Sciatic nerve (tissue), 2 donors: ENCODE measurements at regions not wholly inside any gene's neighbourhood (a gene's known extent, or its start where the extent isn't known, plus 50 kb on each side); places are given as distances from the start of the nearest gene placed in this dataset.

Source experiments
- ATAC-seq: fragments of 200-7000 bp; cut with Tn5 transposase; one replicate; pipeline ENCODE4 v1.9.1; 2020; ENCODE audit warnings: mild to moderate bottlenecking, moderate library complexity
- DNase-seq: peaks from one replicate; pipeline ENCODE4 v3.0.0-alpha.2; 2020; ENCODE audit warnings: low spot score
- intact Hi-C: fragments of 100-400 bp; cut with DNase I; formaldehyde crosslinking; loops from one replicate; pipeline ENCODE4 v1.14.2; 2022
- donor health status: DM: no; HTN: no; CAD: no.
- donor health status: DM: no; HTN: no; CAD: no.

DNA sequence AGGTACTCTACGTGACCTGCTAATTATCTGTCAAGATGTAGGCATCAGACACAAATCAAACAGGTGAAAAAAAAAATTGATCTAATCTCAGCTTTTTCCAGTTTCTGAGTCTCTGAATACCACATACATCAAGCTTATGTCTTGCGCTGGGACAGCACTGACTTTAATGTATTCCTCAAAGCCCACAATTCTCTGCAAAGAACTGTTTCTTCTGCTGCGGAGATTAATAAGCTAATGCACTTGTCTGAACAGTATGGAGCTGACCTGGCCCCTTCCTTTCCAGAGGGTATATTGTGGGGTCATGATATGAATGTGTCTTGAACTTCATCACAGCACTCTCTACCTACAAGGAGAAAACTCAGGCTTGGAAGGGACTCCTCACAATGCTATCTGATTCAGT is 87.8 kb downstream of the FOXB1 start:
- intact Hi-C loops: no loop called here
- no peak for DNase-seq
- ATAC-seq: no peak

DNA sequence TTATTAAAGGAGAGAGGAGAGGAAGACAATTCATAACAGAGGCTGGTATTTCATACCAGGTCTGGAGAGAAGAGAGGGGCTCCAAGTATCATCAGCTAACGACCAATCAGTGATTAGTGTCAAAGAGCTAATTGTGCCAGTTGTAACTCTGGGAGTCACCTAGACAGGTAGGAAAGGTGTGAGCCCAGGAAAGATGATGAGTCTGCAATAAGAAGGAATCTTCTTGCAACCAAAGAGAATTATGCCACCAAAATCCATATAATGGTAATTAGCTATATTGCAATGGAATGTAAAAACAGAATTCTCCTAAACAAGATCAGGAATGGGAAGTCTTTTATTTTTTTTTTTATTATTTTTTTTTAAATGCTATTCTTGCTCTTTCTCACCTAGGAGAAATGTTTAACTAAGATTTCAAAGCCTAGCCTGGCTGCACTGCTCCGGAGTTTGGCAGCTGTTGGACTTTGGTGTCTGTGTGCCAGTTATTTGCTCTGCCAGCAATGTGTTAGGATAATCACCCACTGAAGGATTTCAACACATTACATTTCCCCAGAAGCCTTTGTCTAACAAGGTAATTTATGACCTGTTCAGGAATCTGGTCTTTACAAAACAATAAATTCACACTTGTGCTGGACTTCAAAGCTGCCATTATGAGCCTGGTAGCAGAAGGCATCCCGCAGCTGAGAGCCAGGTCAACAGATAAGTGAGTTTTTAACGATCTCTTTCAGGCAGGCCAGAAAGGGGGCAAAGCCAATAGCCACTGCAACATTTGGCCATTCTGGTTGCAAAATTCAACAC is 89.4 kb downstream of the FOXB1 start:
- intact Hi-C loops: no loop called here
- ATAC-seq (no peak), DNase-seq (no peak)

DNA sequence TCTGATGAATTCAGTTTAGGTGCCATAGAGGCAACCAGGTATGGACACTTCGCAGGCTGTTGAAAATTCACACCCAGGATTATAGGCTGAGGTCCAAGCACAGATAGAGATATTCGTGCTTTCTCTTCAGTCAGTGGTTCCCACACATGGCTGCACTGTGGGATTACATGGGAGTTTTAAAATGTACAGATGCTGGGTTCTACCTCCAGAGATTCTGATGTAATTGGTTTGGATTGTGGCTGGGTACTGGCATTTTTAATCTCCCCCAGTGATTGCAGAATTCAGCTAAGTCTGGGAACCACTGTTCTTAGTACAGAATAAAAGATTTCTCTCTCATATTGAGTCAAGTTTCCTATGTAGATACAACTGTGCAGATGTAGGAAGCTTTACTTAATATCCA is 91.6 kb downstream of the FOXB1 start:
- ATAC-seq (no peak), DNase-seq (no peak)
- intact Hi-C loops: no loop called here

DNA sequence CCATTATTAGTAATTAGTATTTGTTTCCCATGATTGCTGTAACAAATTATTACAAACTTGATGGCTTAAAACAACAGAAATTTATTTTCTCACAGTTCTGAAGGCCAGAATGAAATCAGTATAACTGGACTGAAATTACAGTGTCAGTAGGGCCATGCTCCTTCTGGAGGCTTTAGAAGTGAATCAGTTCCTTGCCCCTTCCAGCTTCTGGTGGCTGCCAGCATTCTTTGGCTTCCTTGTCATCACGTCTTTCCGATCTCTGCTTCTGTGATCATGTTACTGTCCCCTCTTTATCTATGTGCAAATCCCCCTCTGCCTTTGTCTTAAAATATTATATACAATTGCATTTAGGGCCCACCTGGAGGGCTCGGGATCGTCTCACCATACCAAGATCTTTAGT is 92.0 kb downstream of the FOXB1 start:
- ATAC-seq: no peak
- intact Hi-C loops: no loop called here
- no peak for DNase-seq

DNA sequence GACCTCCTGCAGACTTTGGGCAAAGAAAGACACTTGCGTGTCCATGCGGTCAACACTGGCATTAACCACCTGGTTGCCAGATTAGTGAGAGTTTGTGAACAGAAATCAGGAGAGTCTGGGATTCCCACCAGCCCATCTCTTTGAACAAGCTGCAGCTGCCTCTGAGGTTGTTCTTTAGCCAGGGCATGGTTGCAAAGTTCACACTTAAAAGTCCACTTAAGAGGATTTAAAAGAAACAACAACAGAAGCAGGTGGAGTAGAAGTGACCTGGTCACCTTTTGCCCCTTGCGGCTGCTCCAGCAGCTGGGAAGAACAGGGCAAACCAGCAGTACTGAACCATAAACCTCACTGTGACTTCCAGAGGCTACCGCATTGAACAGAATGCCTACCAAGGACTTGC is 97.3 kb downstream of the FOXB1 start:
- no peak for ATAC-seq
- intact Hi-C loops: no loop called here
- no peak for DNase-seq

DNA sequence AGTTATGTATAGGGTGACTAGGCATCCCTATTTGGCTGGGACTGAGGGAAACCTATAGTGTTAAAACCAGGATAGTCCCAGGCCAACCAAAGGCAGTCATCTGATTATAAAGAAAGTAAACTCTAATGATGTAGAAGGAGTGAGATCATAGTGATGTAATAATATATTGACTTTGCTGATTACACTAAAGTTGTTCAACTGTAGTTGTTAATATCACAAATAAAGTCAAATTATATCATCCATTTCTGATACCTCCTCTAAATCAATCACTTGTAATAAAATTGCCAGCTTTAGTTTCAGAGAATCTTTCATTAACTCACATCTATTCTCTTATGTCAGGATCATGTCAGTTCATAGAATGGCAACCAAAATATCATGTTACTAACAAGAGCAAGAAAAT is 98.6 kb downstream of the FOXB1 start:
- DNase-seq (no peak), ATAC-seq (no peak)
- intact Hi-C loops: no loop called here

DNA sequence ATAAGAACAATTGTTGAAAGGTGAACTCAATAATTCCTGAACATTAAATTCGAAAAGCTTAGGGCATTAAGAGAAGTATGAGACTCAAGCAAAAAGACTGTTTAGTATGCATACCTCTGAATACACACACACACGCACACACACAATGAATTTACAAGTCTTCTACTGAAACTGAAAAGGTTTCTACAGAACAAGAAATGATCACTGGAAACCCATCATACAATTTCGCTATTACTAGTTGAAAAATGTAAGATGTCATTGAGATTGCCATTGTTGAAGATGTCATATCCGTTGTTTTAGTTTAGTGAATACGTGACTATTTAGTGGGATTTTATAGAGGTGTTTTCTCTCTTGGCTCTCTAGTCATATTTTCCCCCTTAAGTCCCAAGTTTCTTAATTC is 106.8 kb downstream of the FOXB1 start:
- intact Hi-C loops: no loop called here
- ATAC-seq: no peak
- no peak for DNase-seq

DNA sequence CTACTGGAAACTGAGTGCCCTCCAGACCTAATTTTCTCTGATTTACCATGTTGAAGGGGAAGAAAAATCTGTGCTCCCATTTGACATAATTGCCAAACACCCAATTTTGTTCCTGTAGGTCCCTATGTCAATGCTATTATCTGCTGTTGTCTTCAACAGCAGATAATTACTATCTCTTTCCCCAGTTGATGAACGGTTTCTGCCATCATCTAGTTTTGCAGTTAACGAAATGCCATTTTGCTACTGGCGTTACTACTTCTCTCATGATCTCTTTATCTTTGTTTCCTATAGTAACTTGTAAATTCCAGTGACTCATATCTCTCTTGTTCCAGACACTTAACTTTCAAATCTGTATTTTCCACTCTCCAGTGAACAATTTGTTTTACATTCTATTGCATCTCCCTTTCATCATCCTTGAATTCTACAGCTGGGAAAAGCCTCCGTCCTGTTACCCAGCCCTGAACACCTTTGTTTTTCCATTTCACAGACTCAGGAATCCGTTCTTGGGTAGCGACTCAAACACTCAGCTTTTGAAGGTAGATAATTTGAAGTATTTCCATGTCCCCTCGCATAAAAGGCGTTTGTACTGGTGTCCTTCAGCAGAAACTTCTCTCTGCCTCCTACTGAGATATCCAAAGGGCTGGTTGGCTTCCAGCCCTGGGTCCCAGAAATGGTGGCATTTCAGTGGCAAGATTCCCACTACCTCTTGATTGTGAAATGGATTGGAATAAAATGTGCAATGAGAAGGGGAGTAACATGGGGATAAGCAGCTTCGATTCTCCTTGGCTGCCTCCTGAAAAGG is 111.7 kb downstream of the FOXB1 start:
- intact Hi-C loops: no loop called here
- no peak for DNase-seq
- no peak for ATAC-seq

DNA sequence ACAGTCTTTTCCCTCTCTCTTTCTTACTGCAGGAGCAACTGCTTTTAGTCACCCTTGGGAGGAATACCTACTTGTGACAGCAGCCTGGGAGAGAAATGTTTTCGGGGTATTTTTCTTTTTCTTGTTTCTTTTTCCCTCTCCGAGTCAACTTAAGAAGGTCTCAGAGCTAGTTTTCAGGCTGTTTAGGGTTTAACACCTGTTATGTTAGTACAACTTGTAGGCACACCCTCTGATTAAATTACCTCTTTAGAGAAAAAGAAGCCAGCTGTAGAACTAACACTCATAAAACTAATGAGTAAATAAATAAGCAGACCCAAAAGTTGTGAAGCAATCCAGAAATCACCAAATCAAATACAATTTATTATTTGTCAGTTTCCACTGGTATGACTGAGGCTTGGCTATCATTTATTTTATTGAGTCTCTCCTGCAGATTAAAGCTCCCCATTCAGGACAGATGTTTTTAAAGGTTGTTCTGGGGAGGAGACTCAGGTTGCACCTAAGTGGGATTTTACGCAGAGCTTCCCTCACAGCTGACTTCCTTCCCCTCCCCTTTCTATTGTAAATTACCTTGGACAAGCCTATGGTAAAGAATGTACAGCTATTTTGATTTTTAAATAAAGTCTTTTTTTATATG is 112.5 kb downstream of the FOXB1 start:
- intact Hi-C loops: no loop called here
- no peak for DNase-seq
- no peak for ATAC-seq

DNA sequence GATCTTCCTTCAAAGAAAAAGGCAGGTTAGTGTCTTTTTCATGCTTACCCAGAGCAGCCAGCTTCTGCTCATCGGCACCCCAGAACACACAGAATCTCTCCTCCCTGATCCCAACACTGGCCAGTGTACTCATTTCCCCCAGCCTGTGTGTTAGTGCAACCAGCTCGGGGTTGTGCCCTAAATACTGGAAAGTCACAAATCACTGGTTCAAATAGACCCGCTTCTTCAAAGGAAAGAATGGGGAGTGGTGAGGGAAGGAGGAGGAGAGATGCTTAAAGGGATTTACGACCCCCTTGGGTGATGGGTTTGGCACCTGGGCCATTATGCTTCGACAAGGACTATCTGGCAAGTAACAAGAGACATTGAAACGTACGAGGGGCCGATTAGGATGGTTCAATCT is 114.0 kb downstream of the FOXB1 start:
- DNase-seq (no peak), ATAC-seq (no peak)
- intact Hi-C loops: no loop called here

DNA sequence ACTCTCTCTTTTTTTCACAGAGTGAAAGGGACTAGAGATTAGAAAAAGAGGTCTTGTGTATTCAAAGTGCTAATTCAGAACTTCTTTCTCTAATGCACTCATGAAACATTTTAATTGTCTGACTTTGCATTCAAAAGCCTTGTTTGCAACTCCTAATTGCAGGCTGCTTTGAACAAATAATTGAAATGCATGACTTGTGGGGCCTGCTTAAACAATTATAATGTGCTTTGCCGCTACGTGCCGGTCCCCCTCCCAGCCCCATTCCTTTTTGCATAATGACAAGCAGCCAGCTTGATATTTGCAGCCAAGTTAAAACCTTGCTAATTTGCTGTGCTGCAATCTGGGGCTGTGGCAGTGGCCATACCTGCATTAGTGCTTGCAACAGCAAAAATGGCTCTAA is 114.5 kb downstream of the FOXB1 start:
- DNase-seq: no peak
- intact Hi-C loops: no loop called here
- no peak for ATAC-seq

DNA sequence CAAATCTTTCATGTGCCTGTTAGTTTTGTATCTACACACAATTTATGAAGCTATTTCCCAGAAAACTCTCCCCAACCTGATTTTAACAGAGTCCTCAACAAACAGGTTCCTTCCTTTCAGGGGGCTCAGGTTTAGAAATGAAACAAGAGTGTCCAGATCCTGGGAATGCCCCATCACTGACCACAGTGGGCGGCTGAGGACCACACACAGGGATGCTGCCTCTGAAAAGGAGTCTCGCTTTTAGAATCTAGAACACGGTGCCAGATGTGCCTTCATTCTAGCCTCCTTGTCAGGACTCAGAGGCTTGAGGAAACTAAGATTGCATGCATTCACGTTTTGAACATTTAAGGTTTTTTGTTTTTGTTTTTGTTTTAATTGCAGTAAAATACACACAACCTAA is 115.0 kb downstream of the FOXB1 start:
- intact Hi-C loops: no loop called here
- ATAC-seq (no peak), DNase-seq (no peak)

DNA sequence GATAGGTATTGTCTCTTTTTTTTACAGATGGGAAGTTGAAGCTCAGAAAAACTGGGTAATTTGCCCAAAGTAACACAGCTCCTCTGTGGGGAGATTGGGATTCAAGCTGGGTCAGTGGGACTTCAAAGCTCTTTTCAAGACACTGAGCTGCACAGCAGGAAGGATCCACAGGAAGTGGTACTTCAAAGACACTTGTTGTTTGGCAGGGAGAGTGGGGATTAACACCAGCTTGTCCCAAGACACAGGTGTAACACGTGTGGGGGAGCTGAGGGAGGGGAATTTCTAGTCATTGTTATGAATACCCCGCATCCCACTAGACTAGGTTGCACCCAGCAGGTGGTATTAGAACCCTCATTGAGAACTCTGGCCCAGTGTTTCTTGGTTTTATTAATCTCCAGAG is 116.0 kb downstream of the FOXB1 start:
- no peak for DNase-seq
- intact Hi-C loops: no loop called here
- ATAC-seq: no peak

DNA sequence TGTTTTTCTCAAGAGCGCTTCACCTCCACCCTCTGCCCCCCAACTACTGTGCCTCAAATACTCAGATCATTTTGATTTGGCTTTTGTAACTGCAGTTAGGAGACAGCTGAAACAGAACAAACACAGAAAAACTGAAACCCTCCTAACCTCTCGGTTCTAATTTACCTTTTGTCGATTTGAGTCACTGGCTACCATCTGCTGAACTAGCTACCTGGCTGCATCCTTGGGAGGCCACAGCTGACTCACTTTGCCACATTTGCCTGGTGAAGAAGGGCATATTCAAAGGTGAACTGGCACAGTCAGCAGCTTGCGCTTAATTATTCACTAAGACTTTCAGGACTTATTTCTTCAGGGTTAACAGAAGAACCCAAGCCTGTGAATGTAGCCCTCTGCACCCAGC is 117.7 kb downstream of the FOXB1 start:
- intact Hi-C loops: no loop called here
- DNase-seq (no peak), ATAC-seq (no peak)

DNA sequence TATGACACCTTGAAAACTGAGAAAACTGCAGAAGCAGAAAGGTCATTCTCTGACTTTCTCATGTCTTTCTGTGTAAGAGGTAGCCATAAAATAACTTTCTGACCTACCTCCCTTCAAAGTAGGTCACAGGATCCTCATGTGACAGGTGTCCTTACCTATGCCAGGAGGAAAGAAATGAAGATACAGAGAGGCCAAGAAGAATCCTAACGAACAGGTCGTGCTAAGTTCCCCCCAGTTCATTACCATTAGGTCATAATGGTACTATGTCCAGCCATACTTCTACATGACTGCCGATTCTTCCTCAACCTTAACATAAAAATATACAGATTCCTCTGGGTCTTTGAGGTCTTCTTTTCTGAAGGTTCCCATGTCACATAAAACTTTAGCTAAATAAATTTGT is 118.6 kb downstream of the FOXB1 start:
- intact Hi-C loops: no loop called here
- ATAC-seq: no peak
- DNase-seq: no peak

DNA sequence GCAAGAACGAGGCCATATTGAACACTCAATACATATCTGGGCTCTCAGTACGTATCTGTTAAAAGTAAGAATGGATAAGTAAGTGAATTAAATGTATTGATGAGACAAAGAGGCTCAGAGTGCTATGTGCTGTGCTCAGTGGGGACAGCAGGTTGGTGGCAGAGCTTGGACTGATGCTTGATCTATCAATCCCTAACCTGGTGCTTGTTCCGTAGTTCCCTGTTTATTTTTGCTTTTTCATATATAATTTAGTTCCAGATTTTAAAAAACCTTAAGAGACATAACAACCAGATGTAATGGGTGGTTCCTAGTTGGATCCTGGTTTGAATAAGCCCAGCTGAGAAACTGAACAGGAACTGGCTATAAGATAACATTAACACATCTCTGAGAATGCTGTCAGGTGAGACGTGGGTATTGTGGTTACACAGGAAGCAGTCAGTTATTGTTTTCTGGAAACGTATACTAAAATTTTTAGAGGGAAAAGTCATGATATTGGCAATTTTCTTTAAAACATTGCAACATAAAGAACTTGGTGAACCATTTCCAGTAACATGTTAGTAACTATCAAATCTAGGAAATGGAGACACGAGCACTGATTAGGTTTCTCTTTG is 120.5 kb downstream of the FOXB1 start:
- ATAC-seq (no peak), DNase-seq (no peak)
- intact Hi-C loops: no loop called here

DNA sequence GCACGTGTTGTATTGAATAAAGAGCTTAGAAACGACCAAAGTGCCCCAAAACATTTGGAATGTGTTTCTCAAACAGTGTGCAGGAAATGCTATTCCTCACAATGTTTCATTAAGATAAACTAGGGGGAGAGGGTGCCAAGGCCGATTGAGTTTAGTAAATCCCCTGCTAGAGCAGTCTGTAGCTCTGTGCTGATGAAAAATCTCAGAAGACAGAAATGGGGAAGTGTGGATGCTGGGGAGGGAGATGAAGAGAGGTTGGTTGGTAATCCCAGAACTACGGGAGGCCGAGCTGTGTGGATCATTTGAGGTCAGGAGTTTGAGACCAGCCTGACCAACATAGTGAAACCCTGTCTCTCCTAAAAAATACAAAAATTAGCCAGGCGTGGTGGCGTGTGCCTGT is 121.2 kb downstream of the FOXB1 start:
- no peak for ATAC-seq
- intact Hi-C loops: no loop called here

DNA sequence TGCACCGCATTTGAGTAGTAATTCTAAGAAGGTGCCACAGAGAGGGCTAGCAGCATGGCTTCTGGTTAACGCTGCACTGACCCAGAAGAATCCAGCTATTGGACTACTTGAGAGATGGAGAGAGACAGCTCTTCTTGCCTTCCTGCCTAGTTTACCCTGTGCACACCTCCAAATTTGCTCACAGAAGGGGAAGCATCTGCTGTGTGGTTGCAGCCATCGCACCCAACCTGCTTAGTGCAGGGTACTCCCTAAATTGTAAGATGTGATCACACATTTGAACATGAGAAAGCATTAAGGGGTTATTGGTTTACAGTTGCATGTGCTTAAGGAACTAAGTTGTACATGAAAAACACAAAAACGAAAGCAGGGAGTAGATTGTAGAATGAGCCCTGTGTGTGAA is 122.1 kb downstream of the FOXB1 start:
- no peak for ATAC-seq
- intact Hi-C loops: no loop called here
- no peak for DNase-seq

More for the DNA sequence above, 121.2 kb downstream of the FOXB1 start:
- no peak for DNase-seq

DNA sequence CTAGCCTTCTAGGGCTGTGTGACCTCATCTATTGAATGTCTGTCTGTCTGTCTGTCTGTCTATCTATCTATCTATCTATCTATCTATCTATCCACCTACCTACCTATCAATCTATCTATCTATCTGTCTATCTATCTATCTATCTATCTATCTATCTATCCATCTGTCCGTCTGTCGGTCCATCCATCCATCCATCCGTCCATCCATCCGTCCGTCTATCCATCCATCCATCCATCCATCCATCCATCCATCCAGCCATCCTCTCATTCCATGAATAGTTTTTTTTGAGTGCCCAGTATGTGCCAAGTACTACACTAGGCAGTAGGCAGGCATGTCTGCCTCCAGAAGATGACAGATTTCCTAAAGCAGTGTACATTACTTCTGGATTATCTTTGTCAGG is 122.5 kb downstream of the FOXB1 start:
- no peak for ATAC-seq
- intact Hi-C loops: no loop called here
- DNase-seq: no peak

DNA sequence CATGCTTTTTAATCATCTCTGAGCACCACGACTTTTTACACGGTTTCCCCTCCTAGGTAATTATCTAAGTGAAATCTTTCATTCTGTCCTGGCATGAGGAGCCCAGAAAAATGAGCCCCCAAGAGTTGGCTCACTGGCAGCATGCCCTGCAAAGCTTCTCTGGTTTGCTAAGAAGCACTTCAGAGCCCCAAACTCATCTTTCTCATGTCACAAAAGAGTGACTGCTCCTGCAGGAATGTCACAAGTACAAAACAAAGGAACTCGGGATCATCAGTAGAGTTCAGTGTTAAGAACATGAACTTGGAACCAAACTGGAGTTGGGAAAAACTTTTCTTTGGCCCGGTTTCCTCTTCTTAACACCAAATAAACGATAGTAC is 123.9 kb downstream of the FOXB1 start:
- no peak for DNase-seq
- intact Hi-C loops: no loop called here
- peak; percentile 33 for ATAC-seq
